Trophoblast cell (in vitro differentiated cells and primary cell): ENCODE measurements at regions not wholly inside any gene's neighbourhood (a gene's known extent, or its start where the extent isn't known, plus 50 kb on each side); places are given as distances from the start of the nearest gene placed in this dataset.
"Not testable (repeated sequence)": the region's sequence is repeated elsewhere in the genome, so short reads cannot be mapped to it uniquely, and the experiment has no call there.

Experiments
- DNase-seq, 2 donors: peaks; one replicate each; pipeline ENCODE4 v3.0.0-alpha.2; 2016
- H2AFZ ChIP-seq: 2 replicates; pipeline ENCODE4 v1.6.1; 2013; ENCODE audit warnings: low read length, moderate library complexity, mild to moderate bottlenecking; ENCODE audit not compliant: insufficient read depth, poor library complexity
- H2AK5ac ChIP-seq: 2 replicates; pipeline ENCODE4 v1.6.1; 2013; ENCODE audit warnings: mild to moderate bottlenecking, low read length
- H2BK120ac ChIP-seq: 2 replicates; pipeline ENCODE4 v1.6.1; 2013; ENCODE audit warnings: low read length, mild to moderate bottlenecking, moderate library complexity; ENCODE audit not compliant: insufficient read depth, poor library complexity
- H2BK12ac ChIP-seq: 2 replicates; pipeline ENCODE4 v1.6.1; 2013; ENCODE audit warnings: mild to moderate bottlenecking, low read length, moderate library complexity
- H2BK5ac ChIP-seq: 2 replicates; pipeline ENCODE4 v1.6.1; 2013; ENCODE audit warnings: low read length, low read depth, moderate library complexity, mild to moderate bottlenecking; ENCODE audit not compliant: poor library complexity
- H3K14ac ChIP-seq: 2 replicates; pipeline ENCODE4 v1.6.1; 2013; ENCODE audit warnings: mild to moderate bottlenecking, low read length
- H3K18ac ChIP-seq: 2 replicates; pipeline ENCODE4 v1.6.1; 2013; ENCODE audit warnings: mild to moderate bottlenecking, low read length
- H3K23ac ChIP-seq: 2 replicates; pipeline ENCODE4 v1.6.1; 2013; ENCODE audit warnings: low read length
- H3K27ac ChIP-seq: 2 replicates; pipeline ENCODE4 v1.5.1; 2013; ENCODE audit warnings: low read depth, mild to moderate bottlenecking, inconsistent platforms, low read length, moderate library complexity
- H3K27me3 ChIP-seq: 2 replicates; pipeline ENCODE4 v1.6.1; 2013; ENCODE audit warnings: inconsistent platforms, mild to moderate bottlenecking, low read length, moderate library complexity; ENCODE audit not compliant: insufficient read depth
- H3K36me3 ChIP-seq, 2 experiments: 1 replicate in 1 of 2; 2 replicates in 1 of 2; pipeline ENCODE4 v1.6.1; 2013; ENCODE audit warnings: low read length in 2 of 2, mild to moderate bottlenecking in 2 of 2, moderate library complexity in 1 of 2; ENCODE audit not compliant: insufficient read depth in 2 of 2, control insufficient read depth in 1 of 2
- H3K4ac ChIP-seq: 2 replicates; pipeline ENCODE4 v1.6.1; 2013; ENCODE audit warnings: low read depth, mild to moderate bottlenecking, low read length, moderate library complexity
- H3K4me1 ChIP-seq, 2 experiments: 1 replicate in 1 of 2; 2 replicates in 1 of 2; pipeline ENCODE4 v1.6.1; 2013; ENCODE audit warnings: low read length in 2 of 2, mild to moderate bottlenecking in 2 of 2, moderate library complexity in 1 of 2; ENCODE audit not compliant: insufficient read depth in 2 of 2, control insufficient read depth in 1 of 2
- H3K4me2 ChIP-seq: 2 replicates; pipeline ENCODE4 v1.6.1; 2013; ENCODE audit warnings: inconsistent platforms, mild to moderate bottlenecking, low read length, moderate library complexity
- H3K4me3 ChIP-seq: 2 replicates; pipeline ENCODE4 v1.5.1; 2013; ENCODE audit warnings: mild to moderate bottlenecking, low read depth, low read length, inconsistent platforms
- H3K79me1 ChIP-seq: one replicate; pipeline ENCODE4 v1.6.1; 2013; ENCODE audit warnings: low read length
- H3K79me2 ChIP-seq: 2 replicates; pipeline ENCODE4 v1.6.1; 2013; ENCODE audit warnings: low read length, mild to moderate bottlenecking; ENCODE audit not compliant: control insufficient read depth, insufficient read depth, poor library complexity
- H3K9ac ChIP-seq: 2 replicates; pipeline ENCODE4 v1.6.1; 2013; ENCODE audit warnings: mild to moderate bottlenecking, low read length
- H3K9me3 ChIP-seq: 2 replicates; pipeline ENCODE4 v1.6.1; 2013; ENCODE audit warnings: low read depth, mild to moderate bottlenecking, control low read depth, inconsistent platforms, low read length; ENCODE audit not compliant: insufficient read depth
- H4K12ac ChIP-seq: 2 replicates; pipeline ENCODE4 v1.6.1; 2013; ENCODE audit warnings: low read depth, mild to moderate bottlenecking, low read length, moderate library complexity
- H4K8ac ChIP-seq: 2 replicates; pipeline ENCODE4 v1.6.1; 2013; ENCODE audit warnings: low read depth, mild to moderate bottlenecking, low read length, moderate library complexity
- H4K91ac ChIP-seq: one replicate; pipeline ENCODE4 v1.6.1; 2013; ENCODE audit warnings: low read depth, mild to moderate bottlenecking, low read length, moderate library complexity
- WGBS: extraction: QIAGEN DNeasy Blood & Tissue Kit; methylation state at CpG from one replicate; pipeline ENCODE4 v1.1.7; 2013; ENCODE audit warnings: missing lambda C conversion rate; ENCODE audit not compliant: insufficient read length, insufficient coverage; ENCODE audit errors: extremely low coverage; 5-methylcytosine and 5-hydroxymethylcytosine counted together

GRCh38 chrX:144732588-144732987 is 514.7 kb upstream of the SPANXN1 start:
- Histone ChIP-seq H3K27ac (no peak overlapping the region), H3K23ac (no peak overlapping the region), H2BK12ac (no peak overlapping the region), H2AK5ac (no peak overlapping the region), H3K14ac (no peak overlapping the region), H2AFZ (no peak overlapping the region), H3K27me3 (no peaks in the 10 kb centered on the region), H3K4me1 (no peaks in the 10 kb centered on the region), H3K9ac (no peak overlapping the region), H3K18ac (no peak overlapping the region), H3K4ac (no peak overlapping the region), H4K91ac (no peak overlapping the region), H2BK5ac (no peak overlapping the region), H3K4me2 (no peak overlapping the region), H3K79me1 (no peaks in the 10 kb centered on the region), H4K12ac (no peak overlapping the region), H3K79me2 (no peaks in the 10 kb centered on the region), H3K36me3 (no peaks in the 10 kb centered on the region), H4K8ac (no peak overlapping the region), H2BK120ac (no peak overlapping the region), H3K9me3 (no peaks in the 10 kb centered on the region), H3K4me3 (no peak overlapping the region)
- 100% methylated on average over 1 of the region's 4 CpGs for WGBS
- no peak for DNase-seq

GRCh38 chrX:144738246-144738645 is 509.1 kb upstream of the SPANXN1 start:
- no peak overlapping the region for H2BK5ac ChIP-seq
- no peak overlapping the region for H3K27ac ChIP-seq
- H3K9ac ChIP-seq = no peak overlapping the region
- H2BK120ac ChIP-seq = no peak overlapping the region
- DNase-seq = no peak
- no peak overlapping the region for H3K23ac ChIP-seq
- H3K4me3 ChIP-seq = no peak overlapping the region
- no peak overlapping the region for H2AFZ ChIP-seq
- H4K12ac ChIP-seq = no peak overlapping the region
- no peak overlapping the region for H2BK12ac ChIP-seq
- H3K4me1 ChIP-seq = no peaks in the 10 kb centered on the region
- WGBS = no CpG with 5 or more reads among the region's 2 CpGs
- no peak overlapping the region for H4K8ac ChIP-seq
- H3K36me3 ChIP-seq = no peaks in the 10 kb centered on the region
- H3K4ac ChIP-seq = no peak overlapping the region
- no peak overlapping the region for H4K91ac ChIP-seq
- no peak overlapping the region for H3K4me2 ChIP-seq
- H3K9me3 ChIP-seq = no peaks in the 10 kb centered on the region
- no peaks in the 10 kb centered on the region for H3K79me2 ChIP-seq
- H3K27me3 ChIP-seq = no peaks in the 10 kb centered on the region
- H3K79me1 ChIP-seq = no peaks in the 10 kb centered on the region
- no peak overlapping the region for H3K18ac ChIP-seq
- no peak overlapping the region for H2AK5ac ChIP-seq
- no peak overlapping the region for H3K14ac ChIP-seq

- Histone ChIP-seq H4K12ac (no peak overlapping the region), H2AK5ac (no peak overlapping the region), H3K23ac (no peak overlapping the region), H2BK5ac (no peak overlapping the region), H3K14ac (no peak overlapping the region), H3K9ac (no peak overlapping the region), H3K27me3 (no peaks in the 10 kb centered on the region), H4K8ac (no peak overlapping the region), H3K27ac (no peak overlapping the region), H3K4me1 (no peaks in the 10 kb centered on the region), H3K36me3 (no peaks in the 10 kb centered on the region), H3K18ac (no peak overlapping the region), H4K91ac (no peak overlapping the region), H3K4me2 (no peak overlapping the region), H3K79me1 (no peaks in the 10 kb centered on the region), H3K4me3 (no peak overlapping the region), H3K9me3 (no peaks in the 10 kb centered on the region), H2BK120ac (no peak overlapping the region), H3K79me2 (no peaks in the 10 kb centered on the region), H2AFZ (no peak overlapping the region), H3K4ac (no peak overlapping the region), H2BK12ac (no peak overlapping the region)
- DNase-seq = no peak
Measured at GRCh38 chrX:144768540-144768939, 478.8 kb upstream of the SPANXN1 start.

- not testable (repeated sequence) for H3K27me3 ChIP-seq, H3K9me3 ChIP-seq, H2AFZ ChIP-seq, H3K4me2 ChIP-seq, H3K4me3 ChIP-seq, H2BK120ac ChIP-seq, H3K27ac ChIP-seq, H4K91ac ChIP-seq, H3K79me2 ChIP-seq, H4K12ac ChIP-seq, H2AK5ac ChIP-seq, H3K36me3 ChIP-seq, H3K18ac ChIP-seq, H3K79me1 ChIP-seq, H4K8ac ChIP-seq, DNase-seq, H2BK12ac ChIP-seq, H3K4ac ChIP-seq, H2BK5ac ChIP-seq, H3K4me1 ChIP-seq, H3K23ac ChIP-seq, H3K14ac ChIP-seq, H3K9ac ChIP-seq
- WGBS = no CpG with 5 or more reads among the region's 19 CpGs
Measured at GRCh38 chrX:144783528-144783927, 463.8 kb upstream of the SPANXN1 start.

- H2BK120ac ChIP-seq = no peak overlapping the region
- H3K18ac ChIP-seq = no peak overlapping the region
- no peak overlapping the region for H4K8ac ChIP-seq
- no peaks in the 10 kb centered on the region for H3K79me2 ChIP-seq
- no peak for DNase-seq
- no peak overlapping the region for H3K4me2 ChIP-seq
- no peak overlapping the region for H3K4ac ChIP-seq
- no peak overlapping the region for H3K23ac ChIP-seq
- no peak overlapping the region for H3K27ac ChIP-seq
- no peaks in the 10 kb centered on the region for H3K27me3 ChIP-seq
- H2AK5ac ChIP-seq = no peak overlapping the region
- no peak overlapping the region for H2AFZ ChIP-seq
- H3K4me1 ChIP-seq = no peaks in the 10 kb centered on the region
- H3K9me3 ChIP-seq = no peaks in the 10 kb centered on the region
- H2BK5ac ChIP-seq = no peak overlapping the region
- no peaks in the 10 kb centered on the region for H3K36me3 ChIP-seq
- no peak overlapping the region for H2BK12ac ChIP-seq
- no peak overlapping the region for H4K91ac ChIP-seq
- H3K9ac ChIP-seq = no peak overlapping the region
- no peak overlapping the region for H3K14ac ChIP-seq
- no peak overlapping the region for H3K4me3 ChIP-seq
- no peak overlapping the region for H4K12ac ChIP-seq
- no peaks in the 10 kb centered on the region for H3K79me1 ChIP-seq
- WGBS = no CpG with 5 or more reads among the region's 2 CpGs
Measured at GRCh38 chrX:144790148-144790547, 457.2 kb upstream of the SPANXN1 start.
